HCT116 (cell line): ENCODE measurements at regions not wholly inside any gene's neighbourhood (a gene's known extent, or its start where the extent isn't known, plus 50 kb on each side); places are given as distances from the start of the nearest gene placed in this dataset.

Source experiments
- ATAC-seq: fragments of 200-7000 bp; cut with Tn5 transposase; 2 replicates; pipeline ENCODE4 v1.9.1; 2020; ENCODE audit warnings: mild to moderate bottlenecking, moderate library complexity
- BruUV-seq: library from RNA; stranded (reverse); fragments of 400-500 nt; replicated peaks from 2 replicates; lab custom pipeline; 2021; lab: Mats Ljungman, UMichigan
- CTCF ChIA-PET: fragments of 300-600 bp; sonication (Branson Sonifier 250); formaldehyde crosslinking; loops from one replicate; lab custom pipeline; 2021; ENCODE audit warnings: antibody characterized with exemption; lab: Charles Lee
- POLR2A ChIA-PET: fragments of 300-600, 350-600 bp; sonication (Branson Sonifier 250); formaldehyde crosslinking; loops from one replicate; lab custom pipeline; 2021; ENCODE audit warnings: antibody characterized with exemption; lab: Charles Lee
- RAD21 ChIA-PET, 2 experiments: fragments of 300-600 bp; sonication (Branson Sonifier 250); formaldehyde crosslinking; loops; one replicate each; lab custom pipeline; 2023; ENCODE audit warnings: low total read pairs in 2 of 2; ENCODE audit not compliant: uncharacterized antibody in 2 of 2, unreplicated experiment in 2 of 2, low non-redundant PET in 1 of 2; lab: Charles Lee
- DNase-seq: peaks from one replicate; pipeline ENCODE4 v3.0.0-alpha.2; 2010; ENCODE audit warnings: low read depth, low spot score
- H2AFZ ChIP-seq: fragments of 200-600 bp; shearing (Covaris generic), sonication (generic); 2 replicates; pipeline ENCODE4 v1.6.1; 2017; ENCODE audit warnings: low read depth, mixed run types, mixed read lengths, antibody characterized with exemption, low read length; ENCODE audit not compliant: poor library complexity, severe bottlenecking
- H3K27ac ChIP-seq: 2 replicates; pipeline ENCODE4 v1.5.1; 2012; ENCODE audit warnings: low read depth, low read length
- H3K27me3 ChIP-seq: fragments of 200-600 bp; sonication (generic); 2 replicates; pipeline ENCODE4 v1.6.1; 2016; ENCODE audit warnings: mixed run types, low read length, mixed read lengths; ENCODE audit not compliant: insufficient read depth
- H3K36me3 ChIP-seq, 2 experiments: fragments of 200-500 bp in 1 of 2; fragments of 200-600 bp in 1 of 2; sonication (Bioruptor generic) in 1 of 2; sonication (generic) in 1 of 2; 2 replicates each; pipeline versions ENCODE4 v1.5.1 to v1.6.1; 2014 to 2016; ENCODE audit warnings: low read length in 2 of 2, inconsistent platforms in 1 of 2, mixed read lengths in 1 of 2, mixed run types in 1 of 2; ENCODE audit not compliant: insufficient read depth in 2 of 2, control insufficient read depth in 1 of 2
- H3K4me1 ChIP-seq, 2 experiments: fragments of 200-600 bp in 1 of 2; sonication (generic) in 1 of 2; 2 replicates each; pipeline versions ENCODE4 v1.5.1 to v1.6.1; 2012 to 2017; ENCODE audit warnings: low read length in 2 of 2, inconsistent platforms in 1 of 2, mild to moderate bottlenecking in 1 of 2, mixed read lengths in 1 of 2, mixed run types in 1 of 2, moderate library complexity in 1 of 2; ENCODE audit not compliant: insufficient read depth in 2 of 2, control insufficient read depth in 1 of 2
- H3K4me2 ChIP-seq: fragments of 200-600 bp; sonication (generic); 2 replicates; pipeline ENCODE4 v1.6.1; 2017; ENCODE audit warnings: mixed run types, low read length, mixed read lengths
- H3K4me3 ChIP-seq, 2 experiments: fragments of 200-600 bp in 1 of 2; sonication (generic) in 1 of 2; replicated peaks in 1 of 2; 2 replicates each; pipeline ENCODE4 v1.5.1; 2011 to 2016; ENCODE audit warnings: low read length in 2 of 2, control low read depth in 1 of 2, low read depth in 1 of 2, mild to moderate bottlenecking in 1 of 2, mixed read lengths in 1 of 2, mixed run types in 1 of 2
- H3K79me2 ChIP-seq: fragments of 200-600 bp; sonication (generic); 2 replicates; pipeline ENCODE4 v1.6.1; 2017; ENCODE audit warnings: mild to moderate bottlenecking, mixed run types, low read length, moderate library complexity, mixed read lengths; ENCODE audit not compliant: insufficient read depth
- H3K9ac ChIP-seq: fragments of 200-600 bp; sonication (generic); 2 replicates; pipeline ENCODE4 v1.6.1; 2016; ENCODE audit warnings: low read length, mixed read lengths
- H3K9me2 ChIP-seq: fragments of 200-600 bp; sonication (generic), shearing (Covaris generic); 2 replicates; pipeline ENCODE4 v1.6.1; 2017; ENCODE audit warnings: mixed run types, mild to moderate bottlenecking, moderate library complexity; ENCODE audit not compliant: insufficient read depth
- H3K9me3 ChIP-seq, 2 experiments: fragments of 200-500 bp in 1 of 2; fragments of 200-600 bp in 1 of 2; sonication (Bioruptor generic) in 1 of 2; sonication (generic) in 1 of 2; 2 replicates each; pipeline ENCODE4 v1.6.1; 2014 to 2017; ENCODE audit warnings: low read length in 2 of 2, mixed read lengths in 2 of 2, inconsistent platforms in 1 of 2, low read depth in 1 of 2, mild to moderate bottlenecking in 1 of 2, mixed run types in 1 of 2, moderate library complexity in 1 of 2; ENCODE audit not compliant: control insufficient read depth in 1 of 2, insufficient read depth in 1 of 2
- H4K20me1 ChIP-seq: fragments of 200-600 bp; sonication (generic), shearing (Covaris generic); 2 replicates; pipeline ENCODE4 v1.6.1; 2017; ENCODE audit warnings: mixed run types, mild to moderate bottlenecking, moderate library complexity; ENCODE audit not compliant: insufficient read depth
- CEBPB ChIP-seq: IDR thresholded peaks from 2 replicates; pipeline ENCODE4 v1.6.1; 2012; ENCODE audit warnings: low read depth
- EGR1 ChIP-seq: IDR thresholded peaks from 2 replicates; pipeline ENCODE4 v1.6.1; 2012; ENCODE audit warnings: low read depth
- ELF1 ChIP-seq: IDR thresholded peaks from 2 replicates; pipeline ENCODE4 v1.6.1; 2012; ENCODE audit warnings: low read depth, borderline replicate concordance
- EZH2 ChIP-seq: fragments of 200-600 bp; sonication (generic); IDR thresholded peaks from 2 replicates; pipeline ENCODE4 v1.6.1; 2017; ENCODE audit warnings: antibody characterized with exemption, mixed run types
- EZH2phosphoT487 ChIP-seq: fragments of 200-600 bp; IDR thresholded peaks from 2 replicates; pipeline ENCODE4 v1.6.1; 2018; ENCODE audit warnings: antibody characterized with exemption, borderline replicate concordance
- FOSL1 ChIP-seq: IDR thresholded peaks from 2 replicates; pipeline ENCODE4 v1.6.1; 2012; ENCODE audit warnings: low read depth
- POLR2A ChIP-seq: IDR thresholded peaks from 2 replicates; pipeline ENCODE4 v1.7.0; 2011; ENCODE audit warnings: borderline replicate concordance; ENCODE audit not compliant: insufficient read depth, insufficient read length; ENCODE audit errors: extremely low read depth
- RAD21 ChIP-seq: IDR thresholded peaks from 2 replicates; pipeline ENCODE4 v1.6.1; 2012; ENCODE audit warnings: low read depth, mild to moderate bottlenecking
- SRF ChIP-seq: IDR thresholded peaks from 2 replicates; pipeline ENCODE4 v1.6.1; 2012; ENCODE audit warnings: low read depth
- YY1 ChIP-seq: IDR thresholded peaks from 2 replicates; pipeline ENCODE4 v1.6.1; 2011; ENCODE audit warnings: low read length, low read depth, moderate library complexity, mild to moderate bottlenecking; ENCODE audit not compliant: insufficient replicate concordance; ENCODE audit errors: extremely low read depth
- ZFX ChIP-seq: fragments of 450-650 bp; IDR thresholded peaks from 2 replicates; pipeline ENCODE4 v1.6.1; 2017
- ZNF274 ChIP-seq: fragments of 200-500 bp; sonication (Bioruptor generic); IDR thresholded peaks from 2 replicates; pipeline ENCODE4 v1.6.1; 2014; ENCODE audit warnings: mild to moderate bottlenecking, low read depth, low read length, inconsistent platforms
- intact Hi-C: fragments of 100-400 bp; cut with micrococcal nuclease; formaldehyde crosslinking; loops from 2 replicates; pipeline ENCODE4 v1.10.0; 2022
- TF ChIP-seq, protein P1 (sequence below): IDR thresholded peaks from 2 replicates; pipeline ENCODE4 v1.6.1; 2012; ENCODE audit warnings: low read depth
- TF ChIP-seq, protein P2 (sequence below): IDR thresholded peaks from 2 replicates; pipeline ENCODE4 v1.6.1; 2012
- TF ChIP-seq, protein P3 (sequence below): IDR thresholded peaks from 2 replicates; pipeline ENCODE4 v1.6.1; 2012

DNA sequence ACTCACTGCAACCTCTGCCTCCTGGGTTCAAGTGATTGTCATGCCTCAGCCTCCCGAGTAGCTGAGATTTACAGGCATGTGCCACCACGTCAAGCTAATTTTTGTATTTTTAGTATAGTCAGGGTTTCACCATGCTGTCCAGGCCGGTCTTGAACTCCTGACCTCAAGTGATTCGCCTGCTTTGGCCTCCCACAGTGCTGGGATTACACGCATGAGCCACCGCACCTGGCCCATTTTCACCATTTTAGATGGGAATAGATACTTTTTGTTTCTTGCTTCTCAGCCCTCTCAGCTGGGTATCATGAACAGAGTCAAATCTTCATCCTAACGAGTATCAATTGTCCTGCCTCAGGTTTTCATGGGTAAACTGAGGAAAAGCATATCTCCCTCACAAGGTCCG is 235.0 kb downstream of the CDC5L start (continued):
- TF ChIP-seq, protein P1, sequence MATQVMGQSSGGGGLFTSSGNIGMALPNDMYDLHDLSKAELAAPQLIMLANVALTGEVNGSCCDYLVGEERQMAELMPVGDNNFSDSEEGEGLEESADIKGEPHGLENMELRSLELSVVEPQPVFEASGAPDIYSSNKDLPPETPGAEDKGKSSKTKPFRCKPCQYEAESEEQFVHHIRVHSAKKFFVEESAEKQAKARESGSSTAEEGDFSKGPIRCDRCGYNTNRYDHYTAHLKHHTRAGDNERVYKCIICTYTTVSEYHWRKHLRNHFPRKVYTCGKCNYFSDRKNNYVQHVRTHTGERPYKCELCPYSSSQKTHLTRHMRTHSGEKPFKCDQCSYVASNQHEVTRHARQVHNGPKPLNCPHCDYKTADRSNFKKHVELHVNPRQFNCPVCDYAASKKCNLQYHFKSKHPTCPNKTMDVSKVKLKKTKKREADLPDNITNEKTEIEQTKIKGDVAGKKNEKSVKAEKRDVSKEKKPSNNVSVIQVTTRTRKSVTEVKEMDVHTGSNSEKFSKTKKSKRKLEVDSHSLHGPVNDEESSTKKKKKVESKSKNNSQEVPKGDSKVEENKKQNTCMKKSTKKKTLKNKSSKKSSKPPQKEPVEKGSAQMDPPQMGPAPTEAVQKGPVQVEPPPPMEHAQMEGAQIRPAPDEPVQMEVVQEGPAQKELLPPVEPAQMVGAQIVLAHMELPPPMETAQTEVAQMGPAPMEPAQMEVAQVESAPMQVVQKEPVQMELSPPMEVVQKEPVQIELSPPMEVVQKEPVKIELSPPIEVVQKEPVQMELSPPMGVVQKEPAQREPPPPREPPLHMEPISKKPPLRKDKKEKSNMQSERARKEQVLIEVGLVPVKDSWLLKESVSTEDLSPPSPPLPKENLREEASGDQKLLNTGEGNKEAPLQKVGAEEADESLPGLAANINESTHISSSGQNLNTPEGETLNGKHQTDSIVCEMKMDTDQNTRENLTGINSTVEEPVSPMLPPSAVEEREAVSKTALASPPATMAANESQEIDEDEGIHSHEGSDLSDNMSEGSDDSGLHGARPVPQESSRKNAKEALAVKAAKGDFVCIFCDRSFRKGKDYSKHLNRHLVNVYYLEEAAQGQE = no peak
- TF ChIP-seq ELF1 (no peak), FOSL1 (no peak), ZFX (no peak), SRF (no peak), EZH2 (no peak), CEBPB (no peak), ZNF274 (no peak), YY1 (no peak)
- TF ChIP-seq, protein P2, sequence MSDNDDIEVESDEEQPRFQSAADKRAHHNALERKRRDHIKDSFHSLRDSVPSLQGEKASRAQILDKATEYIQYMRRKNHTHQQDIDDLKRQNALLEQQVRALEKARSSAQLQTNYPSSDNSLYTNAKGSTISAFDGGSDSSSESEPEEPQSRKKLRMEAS = no peak

DNA sequence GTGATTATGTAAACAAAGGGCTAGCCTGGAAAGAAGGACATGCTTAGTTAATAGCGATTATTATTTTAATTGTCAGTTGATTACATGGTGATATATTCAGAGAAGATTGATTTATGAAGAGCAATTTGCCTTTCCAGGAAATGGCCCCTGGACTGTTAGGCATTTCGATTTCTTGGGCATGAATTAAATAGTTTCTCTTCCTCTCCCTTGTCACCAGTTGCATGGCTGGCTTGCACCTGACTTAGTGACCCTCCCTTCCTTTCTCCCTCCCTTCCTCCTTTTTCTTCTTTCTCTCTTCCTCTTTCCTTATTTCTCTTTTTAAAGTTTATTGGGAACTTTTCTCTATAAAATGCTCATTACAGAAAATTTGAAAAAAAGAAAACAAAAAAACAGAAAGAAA is 235.4 kb downstream of the CDC5L start:
- ChIA-PET RAD21 (no interaction called here), CTCF (no interaction called here), POLR2A (no interaction called here)
- Histone ChIP-seq H3K9me2 (no peaks in the 10 kb centered on the region), H3K79me2 (no peaks in the 10 kb centered on the region), H3K9ac (no peak overlapping the region), H3K9me3 (no peaks in the 10 kb centered on the region), H3K4me1 (no peaks in the 10 kb centered on the region), H3K27me3 (no peaks in the 10 kb centered on the region), H3K27ac (no peak overlapping the region), H2AFZ (no peak overlapping the region), H3K36me3 (no peaks in the 10 kb centered on the region), H3K4me3 (no peak overlapping the region)
- DNase-seq = no peak
- intact Hi-C loops = no loop called here
- BruUV-seq = no TSS peak
- TF ChIP-seq EGR1 = no peak
- TF ChIP-seq RAD21 = no peak
- TF ChIP-seq EZH2phosphoT487 = no peak
- TF ChIP-seq SRF = no peak
- TF ChIP-seq POLR2A = no peak
- TF ChIP-seq, protein P3, sequence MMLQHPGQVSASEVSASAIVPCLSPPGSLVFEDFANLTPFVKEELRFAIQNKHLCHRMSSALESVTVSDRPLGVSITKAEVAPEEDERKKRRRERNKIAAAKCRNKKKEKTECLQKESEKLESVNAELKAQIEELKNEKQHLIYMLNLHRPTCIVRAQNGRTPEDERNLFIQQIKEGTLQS = no peak
- no peak for TF ChIP-seq ZNF274
- TF ChIP-seq, all 23 proteins: peak for 0
- no peak for ATAC-seq
- Histone ChIP-seq H4K20me1 (no peaks in the 10 kb centered on the region), H3K4me2 (no peak overlapping the region)
